A549 (cell line): ENCODE measurements at regions not wholly inside any gene's neighbourhood (a gene's known extent, or its start where the extent isn't known, plus 50 kb on each side); places are given as distances from the start of the nearest gene placed in this dataset.

Source experiments
- CTCF ChIP-seq: fragments of >200 bp; sonication (Bioruptor Twin); formaldehyde crosslinking; IDR thresholded peaks from 3 replicates; pipeline ENCODE4 v1.5.1; 2016
- HMGXB4 ChIP-seq: fragments of 250-450 bp; sonication (Bioruptor Pico); IDR thresholded peaks from 2 replicates; pipeline ENCODE4 v1.5.0; 2021; ENCODE audit warnings: mild to moderate bottlenecking, moderate library complexity, borderline replicate concordance
- HOXB13 ChIP-seq: fragments of 250-450 bp; sonication (Bioruptor Pico); IDR thresholded peaks from 2 replicates; pipeline ENCODE4 v1.5.0; 2020; ENCODE audit warnings: low read depth, mild to moderate bottlenecking, moderate library complexity
- ZC3H11A ChIP-seq: fragments of 450-650 bp; IDR thresholded peaks from 2 replicates; pipeline ENCODE4 v1.6.1; 2014; ENCODE audit warnings: antibody characterized with exemption, mild to moderate bottlenecking

- TF ChIP-seq CTCF (no peak), HMGXB4 (CRISPR knock-in tag) (no peak), HOXB13 (CRISPR knock-in tag) (no peak), ZC3H11A (no peak)
Observed at GRCh38 chr6:79422666-79423065, 114.6 kb downstream of the LCA5 start.
